HepG2 (cell line): ENCODE measurements at regions not wholly inside any gene's neighbourhood (a gene's known extent, or its start where the extent isn't known, plus 50 kb on each side); places are given as distances from the start of the nearest gene placed in this dataset.

ENCODE experiments used
- ATAC-seq: fragments of 200-7000 bp; cut with Tn5 transposase; 3 replicates; pipeline ENCODE4 v1.9.1; 2020; ENCODE audit warnings: mild to moderate bottlenecking, moderate library complexity
- BruUV-seq: library from RNA; stranded (reverse); fragments of 400-500 nt; replicated peaks from 2 replicates; lab custom pipeline; 2021; lab: Mats Ljungman, UMichigan
- CTCF ChIA-PET: fragments of 300-600 bp; formaldehyde crosslinking; extraction: SDS; loops from one replicate; lab custom pipeline; 2021; ENCODE audit warnings: low total read pairs, inconsistent platforms, low intra/inter-chr PET ratio; lab: Yijun Ruan, JAX
- POLR2A ChIA-PET: fragments of 350-600 bp; sonication (Branson Sonifier 250); formaldehyde crosslinking; loops from one replicate; lab custom pipeline; 2020; ENCODE audit warnings: antibody characterized with exemption, inconsistent platforms; lab: Yijun Ruan, JAX
- DNase-seq: peaks from one replicate; pipeline ENCODE4 v3.0.0-alpha.2; 2015; ENCODE audit warnings: low spot score
- FAIRE-seq: peaks from 3 replicates; lab custom pipeline; 2011; peaks lifted over from hg19 to GRCh38; lab: Jason Lieb, UNC
- H2AFZ ChIP-seq: one replicate; pipeline ENCODE4 v1.6.1; 2011; ENCODE audit warnings: low read length, inconsistent platforms
- H3K27ac ChIP-seq: fragments of 300-600 bp; 3 replicates; pipeline ENCODE4 v1.8.0; 2011; ENCODE audit warnings: mixed run types, mild to moderate bottlenecking, mixed read lengths, low read length, inconsistent platforms; ENCODE audit not compliant: insufficient read depth; ENCODE audit errors: extremely low read length
- H3K27me3 ChIP-seq, 2 experiments: fragments of 200-600 bp in 1 of 2; 2 replicates in 1 of 2; 3 replicates in 1 of 2; pipeline versions ENCODE4 v1.6.0 to v1.8.0; 2011; ENCODE audit warnings: low read length in 2 of 2, mild to moderate bottlenecking in 2 of 2, moderate library complexity in 2 of 2, inconsistent platforms in 1 of 2; ENCODE audit not compliant: insufficient read depth in 2 of 2, control insufficient read depth in 1 of 2
- H3K36me3 ChIP-seq, 2 experiments: fragments of 200-600 bp in 1 of 2; replicated peaks in 1 of 2; 2 replicates in 1 of 2; 3 replicates in 1 of 2; pipeline versions ENCODE4 v1.5.1 to v1.8.0; 2011; ENCODE audit warnings: low read length in 2 of 2, inconsistent platforms in 1 of 2; ENCODE audit not compliant: insufficient read depth in 2 of 2, control insufficient read depth in 1 of 2
- H3K4me1 ChIP-seq: 2 replicates; pipeline ENCODE4 v1.5.1; 2012; ENCODE audit warnings: low read length, inconsistent platforms; ENCODE audit not compliant: insufficient read depth
- H3K4me2 ChIP-seq: 2 replicates; pipeline ENCODE4 v1.6.0; 2011; ENCODE audit warnings: low read depth, low read length, inconsistent platforms
- H3K4me3 ChIP-seq, 3 experiments: fragments of 200-600 bp in 1 of 3; sonication (generic), shearing (Covaris generic) in 1 of 3; replicated peaks in 1 of 3; 2 replicates each; pipeline ENCODE4 v1.5.1; 2011 to 2016; ENCODE audit warnings: low read length in 3 of 3, inconsistent platforms in 2 of 3, low read depth in 2 of 3, mild to moderate bottlenecking in 2 of 3, control low read depth in 1 of 3, mixed read lengths in 1 of 3; ENCODE audit not compliant: insufficient read depth in 1 of 3
- H3K79me2 ChIP-seq: one replicate; pipeline ENCODE4 v1.6.1; 2011; ENCODE audit warnings: low read length, inconsistent platforms; ENCODE audit not compliant: insufficient read depth
- H3K9ac ChIP-seq: 2 replicates; pipeline ENCODE4 v1.6.0; 2011; ENCODE audit warnings: mild to moderate bottlenecking, low read depth, low read length, inconsistent platforms; ENCODE audit not compliant: insufficient read depth
- H3K9me3 ChIP-seq: 2 replicates; pipeline ENCODE4 v1.5.1; 2012; ENCODE audit warnings: mild to moderate bottlenecking, low read length
- H4K20me1 ChIP-seq: 2 replicates; pipeline ENCODE4 v1.6.0; 2011; ENCODE audit warnings: inconsistent platforms, mild to moderate bottlenecking, low read length, moderate library complexity; ENCODE audit not compliant: insufficient read depth
- CTCF ChIP-seq: sonication (generic); formaldehyde crosslinking; IDR thresholded peaks from 2 replicates; pipeline ENCODE4 v1.5.0; 2020; ENCODE audit warnings: mild to moderate bottlenecking, missing genetic modification reagents, moderate library complexity
- ETV6 ChIP-seq: sonication (generic); formaldehyde crosslinking; conservative IDR thresholded peaks from 2 replicates; pipeline ENCODE4 v1.4.0; 2020; ENCODE audit warnings: missing genetic modification reagents
- IRF9 ChIP-seq: sonication (generic); formaldehyde crosslinking; IDR thresholded peaks from 2 replicates; pipeline ENCODE4 v1.8.0; 2022; ENCODE audit warnings: missing genetic modification reagents, mild to moderate bottlenecking, borderline replicate concordance
- KDM4B ChIP-seq: sonication (generic); formaldehyde crosslinking; IDR thresholded peaks from 2 replicates; pipeline ENCODE4 v1.4.0; 2020; ENCODE audit warnings: missing genetic modification reagents
- NFE2L1 ChIP-seq: sonication (generic); formaldehyde crosslinking; IDR thresholded peaks from 2 replicates; pipeline ENCODE4 v1.4.0; 2020; ENCODE audit warnings: missing genetic modification reagents, mild to moderate bottlenecking, borderline replicate concordance
- RFXAP ChIP-seq: sonication (generic); formaldehyde crosslinking; IDR thresholded peaks from 2 replicates; pipeline ENCODE4 v1.4.0; 2020; ENCODE audit warnings: missing genetic modification reagents, borderline replicate concordance
- RXRA ChIP-seq: sonication (generic); formaldehyde crosslinking; IDR thresholded peaks from 2 replicates; pipeline ENCODE4 v1.5.1; 2020; ENCODE audit warnings: missing genetic modification reagents
- SOX6 ChIP-seq, 2 experiments: fragments of 450-650 bp in 1 of 2; sonication (generic) in 1 of 2; formaldehyde crosslinking in 1 of 2; IDR thresholded peaks; 2 replicates each; pipeline versions ENCODE4 v1.4.0 to v1.6.1; 2017 to 2020; ENCODE audit warnings: antibody characterized with exemption in 1 of 2, mild to moderate bottlenecking in 1 of 2, missing genetic modification reagents in 1 of 2
- ZFP37 ChIP-seq: sonication (generic); formaldehyde crosslinking; IDR thresholded peaks from 2 replicates; pipeline ENCODE4 v1.4.0; 2020; ENCODE audit warnings: missing genetic modification reagents, borderline replicate concordance
- ZKSCAN8 ChIP-seq: IDR thresholded peaks from 2 replicates; pipeline ENCODE4 v1.6.1; 2016; ENCODE audit warnings: borderline replicate concordance, missing genetic modification reagents, missing compliant biosample characterization
- ZNF232 ChIP-seq: sonication (generic); formaldehyde crosslinking; IDR thresholded peaks from 2 replicates; pipeline ENCODE4 v1.4.0; 2020; ENCODE audit warnings: missing genetic modification reagents, borderline replicate concordance
- ZNF572 ChIP-seq: sonication (generic); formaldehyde crosslinking; IDR thresholded peaks from 2 replicates; pipeline ENCODE4 v1.5.1; 2020; ENCODE audit warnings: mild to moderate bottlenecking, missing genetic modification reagents
- ZNF777 ChIP-seq: sonication (generic); formaldehyde crosslinking; IDR thresholded peaks from 2 replicates; pipeline ENCODE4 v1.4.0; 2020; ENCODE audit warnings: missing genetic modification reagents
- in situ Hi-C: cut with HindIII; loops from 2 replicates; pipeline ENCODE4 v1.10.0; 2017; ENCODE audit warnings: low pct_unique_long_range_greater_than_20kb; ENCODE audit not compliant: extremely low pct_ligation_motif_present
- intact Hi-C: fragments of 100-400 bp; cut with micrococcal nuclease; formaldehyde crosslinking; loops from one replicate; pipeline ENCODE4 v1.10.0; 2022; ENCODE audit not compliant: unreplicated experiment
- TF ChIP-seq, protein P1 (sequence below): sonication (generic); formaldehyde crosslinking; IDR thresholded peaks from 2 replicates; pipeline ENCODE4 v1.5.1; 2020; ENCODE audit warnings: mild to moderate bottlenecking, missing genetic modification reagents, borderline replicate concordance
- TF ChIP-seq, protein P2 (sequence below): sonication (generic); formaldehyde crosslinking; IDR thresholded peaks from 2 replicates; pipeline ENCODE4 v1.5.0; 2020; ENCODE audit warnings: missing genetic modification reagents, mild to moderate bottlenecking, borderline replicate concordance

- H3K9me3 ChIP-seq: no peaks in the 10 kb centered on the region
- DNase-seq (no peak), FAIRE-seq (no peak), ATAC-seq (no peak)
- H3K4me1 ChIP-seq: no peaks in the 10 kb centered on the region
- CTCF ChIA-PET: no interaction called here
- no peaks in the 10 kb centered on the region for H3K36me3 ChIP-seq
- H4K20me1 ChIP-seq: no peaks in the 10 kb centered on the region
- intact Hi-C loops (no loop called here), in situ Hi-C loops (no loop called here)
- H3K27ac ChIP-seq: no peak overlapping the region
- H3K4me2 ChIP-seq: no peak overlapping the region
- H3K9ac ChIP-seq: no peak overlapping the region
- H3K79me2 ChIP-seq: no peaks in the 10 kb centered on the region
- TF ChIP-seq KDM4B (no peak), RFXAP (CRISPR knock-in tag) (no peak), SOX6 (IDR thresholded peaks at IDR 0.05) (no peak), SOX6 (CRISPR knock-in tag; IDR thresholded peaks at IDR 0.05) (no peak), ETV6 (CRISPR knock-in tag) (no peak), NFE2L1 (CRISPR knock-in tag) (no peak), RXRA (no peak), ZNF572 (no peak), ZNF777 (CRISPR knock-in tag) (no peak), ZNF232 (CRISPR knock-in tag) (no peak), IRF9 (CRISPR knock-in tag) (no peak), ZKSCAN8 (CRISPR knock-in tag) (no peak), ZFP37 (CRISPR knock-in tag) (no peak), CTCF (CRISPR knock-in tag) (no peak)
- TF ChIP-seq, protein P1, sequence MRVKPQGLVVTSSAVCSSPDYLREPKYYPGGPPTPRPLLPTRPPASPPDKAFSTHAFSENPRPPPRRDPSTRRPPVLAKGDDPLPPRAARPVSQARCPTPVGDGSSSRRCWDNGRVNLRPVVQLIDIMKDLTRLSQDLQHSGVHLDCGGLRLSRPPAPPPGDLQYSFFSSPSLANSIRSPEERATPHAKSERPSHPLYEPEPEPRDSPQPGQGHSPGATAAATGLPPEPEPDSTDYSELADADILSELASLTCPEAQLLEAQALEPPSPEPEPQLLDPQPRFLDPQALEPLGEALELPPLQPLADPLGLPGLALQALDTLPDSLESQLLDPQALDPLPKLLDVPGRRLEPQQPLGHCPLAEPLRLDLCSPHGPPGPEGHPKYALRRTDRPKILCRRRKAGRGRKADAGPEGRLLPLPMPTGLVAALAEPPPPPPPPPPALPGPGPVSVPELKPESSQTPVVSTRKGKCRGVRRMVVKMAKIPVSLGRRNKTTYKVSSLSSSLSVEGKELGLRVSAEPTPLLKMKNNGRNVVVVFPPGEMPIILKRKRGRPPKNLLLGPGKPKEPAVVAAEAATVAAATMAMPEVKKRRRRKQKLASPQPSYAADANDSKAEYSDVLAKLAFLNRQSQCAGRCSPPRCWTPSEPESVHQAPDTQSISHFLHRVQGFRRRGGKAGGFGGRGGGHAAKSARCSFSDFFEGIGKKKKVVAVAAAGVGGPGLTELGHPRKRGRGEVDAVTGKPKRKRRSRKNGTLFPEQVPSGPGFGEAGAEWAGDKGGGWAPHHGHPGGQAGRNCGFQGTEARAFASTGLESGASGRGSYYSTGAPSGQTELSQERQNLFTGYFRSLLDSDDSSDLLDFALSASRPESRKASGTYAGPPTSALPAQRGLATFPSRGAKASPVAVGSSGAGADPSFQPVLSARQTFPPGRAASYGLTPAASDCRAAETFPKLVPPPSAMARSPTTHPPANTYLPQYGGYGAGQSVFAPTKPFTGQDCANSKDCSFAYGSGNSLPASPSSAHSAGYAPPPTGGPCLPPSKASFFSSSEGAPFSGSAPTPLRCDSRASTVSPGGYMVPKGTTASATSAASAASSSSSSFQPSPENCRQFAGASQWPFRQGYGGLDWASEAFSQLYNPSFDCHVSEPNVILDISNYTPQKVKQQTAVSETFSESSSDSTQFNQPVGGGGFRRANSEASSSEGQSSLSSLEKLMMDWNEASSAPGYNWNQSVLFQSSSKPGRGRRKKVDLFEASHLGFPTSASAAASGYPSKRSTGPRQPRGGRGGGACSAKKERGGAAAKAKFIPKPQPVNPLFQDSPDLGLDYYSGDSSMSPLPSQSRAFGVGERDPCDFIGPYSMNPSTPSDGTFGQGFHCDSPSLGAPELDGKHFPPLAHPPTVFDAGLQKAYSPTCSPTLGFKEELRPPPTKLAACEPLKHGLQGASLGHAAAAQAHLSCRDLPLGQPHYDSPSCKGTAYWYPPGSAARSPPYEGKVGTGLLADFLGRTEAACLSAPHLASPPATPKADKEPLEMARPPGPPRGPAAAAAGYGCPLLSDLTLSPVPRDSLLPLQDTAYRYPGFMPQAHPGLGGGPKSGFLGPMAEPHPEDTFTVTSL (CRISPR knock-in tag): no peak
- TF ChIP-seq, protein P2, sequence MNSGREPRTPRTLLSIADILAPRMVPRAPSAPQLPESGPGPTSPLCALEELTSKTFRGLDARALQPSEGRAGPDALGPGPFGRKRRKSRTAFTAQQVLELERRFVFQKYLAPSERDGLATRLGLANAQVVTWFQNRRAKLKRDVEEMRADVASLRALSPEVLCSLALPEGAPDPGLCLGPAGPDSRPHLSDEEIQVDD (CRISPR knock-in tag): no peak
- no peak overlapping the region for H3K4me3 ChIP-seq
- H3K27me3 ChIP-seq: no peaks in the 10 kb centered on the region
- no TSS peak for BruUV-seq
- H2AFZ ChIP-seq: no peak overlapping the region
- POLR2A ChIA-PET: no interaction called here
Observed at GRCh38 chr2:208654056-208654455, 247.5 kb downstream of the PTH2R start.
